HG02970 (cell line): ENCODE measurements at regions not wholly inside any gene's neighbourhood (a gene's known extent, or its start where the extent isn't known, plus 50 kb on each side); places are given as distances from the start of the nearest gene placed in this dataset.

Experiments used
- ATAC-seq: cut with Tn5 transposase; IDR thresholded peaks from one replicate; pipeline ENCODE4 v1.9.1; 2021; ENCODE audit warnings: mild to moderate bottlenecking, moderate library complexity, moderate number of reproducible peaks; ENCODE audit not compliant: unreplicated experiment, low FRiP score

- ATAC-seq, result no peak
Measured at GRCh38 chr7:17150018-17150417, 148.4 kb upstream of the AHR start.

GRCh38 chr7:17152721-17153120 is 145.7 kb upstream of the AHR start:
- ATAC-seq, result no peak

DNA sequence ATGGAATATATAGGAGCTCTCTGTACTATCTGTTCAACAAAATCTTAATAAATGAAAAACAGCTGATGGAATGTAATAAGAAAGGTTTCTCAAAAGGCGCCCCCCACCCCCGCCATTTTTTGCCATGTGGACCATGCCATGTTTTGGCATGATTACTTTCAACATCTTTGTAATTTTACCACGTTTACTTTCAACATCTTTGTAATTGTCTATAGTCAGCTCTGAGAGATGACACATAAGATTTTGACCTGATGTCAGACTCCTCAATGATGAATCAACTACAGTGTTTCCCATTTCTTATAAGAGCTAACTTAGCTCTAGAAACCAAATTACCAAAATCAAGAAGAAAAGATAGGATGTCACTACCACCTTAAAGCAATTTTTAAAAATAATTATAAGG is 144.9 kb upstream of the AHR start:
- no peak for ATAC-seq

GRCh38 chr7:17155529-17155928 is 142.9 kb upstream of the AHR start:
- ATAC-seq, result no peak

GRCh38 chr7:17158261-17158660 is 140.2 kb upstream of the AHR start:
- ATAC-seq, result no peak

DNA sequence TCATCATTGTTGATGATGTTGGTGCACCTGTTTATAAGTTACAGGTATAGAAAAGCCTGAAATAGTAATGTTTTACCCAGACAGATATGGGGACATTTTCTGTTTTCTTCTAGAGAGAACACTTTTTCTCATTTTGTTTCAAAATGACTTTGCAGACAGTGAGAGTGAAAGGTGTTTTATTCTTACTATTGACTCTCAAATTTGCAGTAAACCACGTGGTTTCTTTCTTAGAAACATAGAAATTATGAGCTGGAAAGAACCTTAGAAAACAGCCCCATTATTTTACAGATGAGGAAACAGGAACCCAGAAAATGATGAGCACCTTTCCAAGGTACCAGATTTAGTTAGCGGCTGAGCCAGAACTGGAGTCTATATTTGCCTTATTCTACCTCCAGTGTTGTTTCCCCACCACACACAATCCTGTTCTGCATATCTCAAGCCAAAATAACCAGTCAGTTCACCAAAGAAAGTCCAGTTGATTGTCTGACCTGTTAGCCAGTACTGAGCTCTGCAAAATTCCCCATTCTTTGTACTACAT is 138.9 kb upstream of the AHR start:
- ATAC-seq, result peak; percentile 83

GRCh38 chr7:17166824-17167379 is 131.6 kb upstream of the AHR start:
- no peak for ATAC-seq

DNA sequence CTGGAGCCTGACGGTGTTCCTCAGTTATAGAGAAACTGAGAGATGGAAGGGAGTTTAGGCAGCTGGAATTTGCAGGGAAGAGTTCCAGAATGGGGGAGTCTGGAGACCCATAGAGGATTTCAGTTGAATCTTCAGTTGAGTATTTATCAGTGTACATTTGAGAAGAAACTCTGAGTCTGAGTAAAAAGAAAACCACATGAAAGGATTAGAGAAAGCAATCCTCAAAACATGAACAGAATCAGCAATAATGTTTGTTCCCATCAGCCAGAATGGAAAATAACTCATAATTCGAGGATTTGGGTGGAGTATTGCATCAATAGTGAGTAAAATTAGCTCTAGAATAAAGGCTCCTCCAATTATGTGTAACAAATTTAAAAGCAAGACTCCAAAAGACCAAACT is 130.0 kb upstream of the AHR start:
- ATAC-seq, result no peak

GRCh38 chr7:17171427-17171826 is 127.0 kb upstream of the AHR start:
- ATAC-seq, result no peak

DNA sequence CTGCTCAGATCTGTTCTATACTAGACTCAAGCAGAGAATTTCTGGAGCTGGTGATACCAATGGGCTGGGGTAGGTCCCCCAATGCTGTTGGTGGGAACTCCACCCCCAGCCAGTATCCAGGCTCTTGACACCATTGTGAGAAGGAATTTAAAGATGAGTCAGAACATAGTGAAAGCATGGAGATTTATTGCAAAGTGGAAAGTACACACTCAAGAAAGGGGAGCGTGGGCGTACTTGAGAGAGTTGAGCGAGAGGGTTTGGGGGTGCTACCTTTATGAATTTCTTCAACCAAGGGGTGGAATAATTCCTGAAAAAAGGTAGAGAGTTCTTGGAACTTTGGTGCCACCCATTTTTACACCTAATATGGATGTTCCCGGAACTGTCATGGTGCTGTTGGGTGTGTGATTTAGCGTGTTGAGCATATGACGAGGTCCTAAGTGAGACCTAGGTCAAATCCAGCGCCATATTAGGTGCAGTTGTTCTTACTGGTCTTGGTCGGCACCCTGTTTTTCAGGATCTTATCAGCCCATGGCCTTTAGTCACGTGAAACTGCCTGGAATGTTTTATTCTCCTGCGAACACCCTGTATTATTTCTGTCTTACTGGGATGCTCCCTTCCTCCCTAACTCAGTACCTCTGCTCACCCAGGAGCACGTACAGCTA is 122.0 kb upstream of the AHR start:
- ATAC-seq, result no peak

GRCh38 chr7:17178545-17178944 is 119.9 kb upstream of the AHR start:
- no peak for ATAC-seq

DNA sequence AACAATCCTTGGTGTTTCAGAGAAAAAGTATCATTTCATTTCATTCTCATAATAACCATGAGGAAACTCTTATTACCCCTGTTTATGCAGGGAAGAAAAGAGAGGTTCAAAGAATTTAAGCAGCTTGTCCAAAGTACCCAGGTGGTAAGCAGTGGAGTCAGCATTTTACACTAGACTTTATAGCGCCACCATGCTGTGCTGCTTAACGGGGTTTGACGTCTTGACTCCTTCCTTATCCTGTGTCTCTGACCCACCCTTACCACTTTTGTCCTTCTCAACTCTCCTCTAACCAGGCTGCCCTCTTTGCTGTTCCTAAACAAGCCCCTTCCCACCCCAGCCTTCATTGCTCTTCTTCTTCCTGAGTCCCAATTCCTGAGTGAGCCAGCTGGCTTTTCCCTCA is 117.0 kb upstream of the AHR start:
- ATAC-seq, result no peak

GRCh38 chr7:17183630-17184328 is 114.7 kb upstream of the AHR start:
- no peak for ATAC-seq

DNA sequence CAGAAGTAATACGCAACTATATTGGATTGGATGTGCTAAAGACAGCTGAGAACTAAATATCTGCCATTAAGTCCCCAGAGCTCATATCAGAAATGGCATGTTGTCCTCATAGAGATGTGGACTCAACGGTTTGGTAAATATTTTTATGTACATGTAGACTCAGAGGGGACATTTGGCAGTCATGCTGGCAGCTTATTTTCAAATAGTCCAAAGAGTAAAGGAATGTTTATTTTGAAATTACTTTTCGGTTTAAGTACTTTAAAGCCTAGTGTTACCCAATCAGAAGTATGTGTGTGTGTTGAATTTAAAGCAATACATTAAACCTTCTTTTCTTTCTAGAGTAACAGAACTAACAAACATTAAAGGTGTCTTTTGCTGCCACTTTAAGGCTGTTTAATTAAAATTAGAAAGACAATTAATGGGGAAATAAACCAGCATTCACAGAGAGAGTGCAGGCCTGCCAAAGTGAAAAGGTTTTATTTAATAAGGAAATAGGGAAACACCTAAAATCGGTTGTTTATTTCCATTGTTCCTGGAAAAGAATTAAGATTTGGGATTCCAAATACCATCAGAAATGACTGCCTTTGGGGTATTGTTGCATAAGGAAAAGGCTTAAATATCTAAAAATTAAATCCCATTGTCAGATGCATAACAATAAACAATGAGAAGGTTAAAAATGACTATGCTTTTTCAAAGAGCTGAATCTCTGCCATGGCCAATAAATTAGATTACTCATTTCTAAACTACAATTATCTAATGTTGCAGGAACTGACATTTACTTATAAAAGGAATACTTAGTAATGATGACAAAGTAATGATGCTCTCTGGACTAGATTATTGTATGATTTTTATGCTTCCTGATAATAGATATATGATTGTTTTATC is 113.4 kb upstream of the AHR start:
- ATAC-seq, result peak; percentile 35

DNA sequence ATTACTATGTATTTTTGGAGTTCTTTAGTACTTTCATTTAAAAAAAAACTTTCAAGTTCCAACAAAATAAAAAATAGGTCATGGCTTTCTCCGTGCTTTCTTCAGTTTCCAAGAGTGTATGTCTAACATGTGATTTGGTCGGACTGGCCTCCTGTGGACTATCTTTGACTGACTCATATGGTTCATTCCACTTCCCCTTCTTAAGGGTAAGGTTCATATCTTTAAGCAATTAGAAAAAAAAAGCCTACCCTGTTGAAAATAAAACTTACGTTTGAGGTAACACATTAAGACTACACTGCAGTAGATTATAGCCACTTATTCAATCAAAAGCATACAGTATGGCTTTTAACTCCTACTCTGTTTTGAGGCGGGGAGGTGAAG is 112.8 kb upstream of the AHR start:
- ATAC-seq, result peak; percentile 89

- ATAC-seq, result no peak
Measured at GRCh38 chr7:17186745-17187530, 111.5 kb upstream of the AHR start.

DNA sequence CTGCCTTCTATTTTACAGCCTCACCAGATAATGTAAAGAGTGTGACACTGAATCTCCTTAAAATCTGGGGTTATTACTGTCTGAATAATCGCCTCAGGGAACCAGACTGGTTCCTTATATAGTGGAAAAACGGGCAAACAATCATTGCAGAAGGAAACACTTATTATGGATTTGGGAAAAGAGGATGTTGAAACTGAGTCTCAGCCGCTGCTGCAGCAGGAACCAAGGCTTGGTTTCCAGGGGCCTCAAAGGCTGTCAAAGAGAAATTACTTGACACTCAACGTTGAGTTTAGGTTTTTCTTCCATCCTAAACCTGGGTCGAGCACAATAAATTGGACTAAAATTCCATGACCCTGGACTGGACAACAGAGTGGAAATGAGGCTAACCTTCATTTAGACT is 103.8 kb upstream of the AHR start:
- ATAC-seq, result no peak

DNA sequence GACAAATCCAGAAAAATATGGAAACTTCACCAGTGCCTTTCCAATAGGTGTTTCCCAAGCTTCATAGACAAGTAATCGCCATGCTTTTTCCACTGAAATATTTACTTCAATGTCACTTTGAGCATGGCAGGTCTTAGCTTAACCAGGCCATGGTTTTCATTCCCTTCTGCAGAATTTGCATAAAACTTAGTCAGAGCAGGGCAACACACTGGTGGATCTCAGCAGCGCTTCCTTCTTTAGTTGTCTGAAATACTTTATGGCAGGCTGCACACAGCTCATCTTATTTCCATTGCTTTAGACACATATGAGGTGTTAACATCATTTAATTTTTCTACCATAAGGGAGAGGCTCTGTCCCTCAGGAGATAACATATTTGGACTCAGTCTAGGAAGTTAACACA is 102.9 kb upstream of the AHR start:
- no peak for ATAC-seq

GRCh38 chr7:17205910-17206309 is 92.5 kb upstream of the AHR start:
- ATAC-seq, result no peak

DNA sequence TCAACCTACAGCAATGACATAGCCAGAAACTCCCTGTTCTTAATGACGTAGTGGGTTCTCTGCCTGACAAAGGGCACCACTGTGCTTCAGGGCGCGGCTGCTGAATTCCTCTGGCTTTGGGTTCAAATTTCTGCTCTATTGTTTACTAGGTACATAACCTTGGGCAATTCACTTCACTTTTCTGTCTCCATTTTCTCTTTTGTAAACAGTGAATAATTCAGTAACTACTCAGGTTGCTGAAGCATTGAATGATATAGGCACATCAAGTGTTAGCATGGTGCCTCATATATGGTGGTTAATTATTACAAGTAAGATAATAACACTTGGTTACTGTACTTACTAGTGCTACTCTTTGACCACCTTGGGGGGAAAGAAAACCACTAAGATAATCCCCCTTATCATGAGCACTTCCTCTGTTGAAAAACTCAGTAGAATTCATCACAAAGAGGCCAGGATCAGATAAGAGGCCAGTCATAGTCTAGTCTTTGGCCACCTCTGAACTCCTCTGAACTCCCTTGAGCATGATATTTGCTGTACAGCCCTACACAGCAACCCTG is 92.0 kb upstream of the AHR start:
- ATAC-seq, result no peak
